Lower lobe of right lung (tissue), 2 donors: ENCODE measurements at regions not wholly inside any gene's neighbourhood (a gene's known extent, or its start where the extent isn't known, plus 50 kb on each side); places are given as distances from the start of the nearest gene placed in this dataset.

Source experiments
- ATAC-seq, 2 donors: fragments of 200-7000 bp; cut with Tn5 transposase; one replicate each; pipeline ENCODE4 v1.9.1; 2020 to 2022; ENCODE audit warnings: mild to moderate bottlenecking in 2 of 2, moderate library complexity in 2 of 2
- DNase-seq: peaks from one replicate; pipeline ENCODE4 v3.0.0-alpha.2; 2020
- H3K27ac ChIP-seq: fragments of 200-600 bp; one replicate; pipeline ENCODE4 v1.8.0; 2022
- H3K27me3 ChIP-seq: fragments of 200-600 bp; one replicate; pipeline ENCODE4 v1.8.0; 2022; ENCODE audit warnings: low read depth
- H3K36me3 ChIP-seq: fragments of 200-600 bp; one replicate; pipeline ENCODE4 v1.8.0; 2022; ENCODE audit warnings: mild to moderate bottlenecking
- H3K4me1 ChIP-seq: fragments of 200-600 bp; one replicate; pipeline ENCODE4 v1.8.0; 2022
- H3K4me3 ChIP-seq: fragments of 200-600 bp; one replicate; pipeline ENCODE4 v1.8.0; 2022; ENCODE audit warnings: mild to moderate bottlenecking
- H3K9me3 ChIP-seq: fragments of 200-600 bp; one replicate; pipeline ENCODE4 v1.8.0; 2022
- CTCF ChIP-seq: fragments of 200-600 bp; IDR thresholded peaks from one replicate; pipeline ENCODE4 v1.8.0; 2022; ENCODE audit warnings: antibody characterized with exemption, mild to moderate bottlenecking
- intact Hi-C: fragments of 100-400 bp; cut with DNase I; formaldehyde crosslinking; loops from one replicate; pipeline ENCODE4 v1.11.0; 2022
- donor health status: DM: no; HTN: yes; CAD: no; lungs with severe emphysema.

- H3K27ac ChIP-seq: no peak overlapping the region
- TF ChIP-seq CTCF: no peak
- intact Hi-C loops: no loop called here
- no peak for DNase-seq
- no peaks in the 10 kb centered on the region for H3K27me3 ChIP-seq
- no peak overlapping the region for H3K4me3 ChIP-seq
- no peaks in the 10 kb centered on the region for H3K36me3 ChIP-seq
- H3K4me1 ChIP-seq: no peaks in the 10 kb centered on the region
- no peaks in the 10 kb centered on the region for H3K9me3 ChIP-seq
- no peak for ATAC-seq
These were observed 203.5 kb upstream of the TNRC6C start for GRCh38 chr17:77754956-77755355.

GRCh38 chr17:77755410-77755963, 203.0 kb upstream of the TNRC6C start:
- ATAC-seq (no peak), DNase-seq (no peak)
- Histone ChIP-seq H3K4me1 (no peaks in the 10 kb centered on the region), H3K9me3 (no peaks in the 10 kb centered on the region), H3K4me3 (no peak overlapping the region), H3K27me3 (no peaks in the 10 kb centered on the region), H3K27ac (no peak overlapping the region), H3K36me3 (no peaks in the 10 kb centered on the region)
- intact Hi-C loops: no loop called here
- no peak for TF ChIP-seq CTCF

GRCh38 chr17:77756028-77756427, 202.5 kb upstream of the TNRC6C start:
- Histone ChIP-seq H3K36me3 (no peaks in the 10 kb centered on the region), H3K4me3 (no peak overlapping the region), H3K27ac (no peak overlapping the region), H3K9me3 (no peaks in the 10 kb centered on the region), H3K4me1 (no peaks in the 10 kb centered on the region), H3K27me3 (no peaks in the 10 kb centered on the region)
- intact Hi-C loops: no loop called here
- ATAC-seq (no peak), DNase-seq (no peak)
- no peak for TF ChIP-seq CTCF

- Histone ChIP-seq H3K27ac (no peak overlapping the region), H3K27me3 (no peaks in the 10 kb centered on the region), H3K4me1 (no peaks in the 10 kb centered on the region), H3K4me3 (no peak overlapping the region), H3K36me3 (no peaks in the 10 kb centered on the region), H3K9me3 (no peaks in the 10 kb centered on the region)
- no peak for TF ChIP-seq CTCF
- DNase-seq (no peak), ATAC-seq (no peak)
- intact Hi-C loops: no loop called here
These were observed 201.5 kb upstream of the TNRC6C start for GRCh38 chr17:77756846-77757560.

GRCh38 chr17:77757561-77757898, 201.0 kb upstream of the TNRC6C start:
- Histone ChIP-seq H3K9me3 (no peaks in the 10 kb centered on the region), H3K4me3 (no peak overlapping the region), H3K36me3 (no peaks in the 10 kb centered on the region), H3K27me3 (no peaks in the 10 kb centered on the region), H3K27ac (no peak overlapping the region), H3K4me1 (no peaks in the 10 kb centered on the region)
- intact Hi-C loops: no loop called here
- ATAC-seq (no peak), DNase-seq (no peak)
- no peak for TF ChIP-seq CTCF
